ENCODE measurements at regions not wholly inside any gene's neighbourhood (a gene's known extent, or its start where the extent isn't known, plus 50 kb on each side); places are given as distances from the start of the nearest gene placed in this dataset.

DNA sequence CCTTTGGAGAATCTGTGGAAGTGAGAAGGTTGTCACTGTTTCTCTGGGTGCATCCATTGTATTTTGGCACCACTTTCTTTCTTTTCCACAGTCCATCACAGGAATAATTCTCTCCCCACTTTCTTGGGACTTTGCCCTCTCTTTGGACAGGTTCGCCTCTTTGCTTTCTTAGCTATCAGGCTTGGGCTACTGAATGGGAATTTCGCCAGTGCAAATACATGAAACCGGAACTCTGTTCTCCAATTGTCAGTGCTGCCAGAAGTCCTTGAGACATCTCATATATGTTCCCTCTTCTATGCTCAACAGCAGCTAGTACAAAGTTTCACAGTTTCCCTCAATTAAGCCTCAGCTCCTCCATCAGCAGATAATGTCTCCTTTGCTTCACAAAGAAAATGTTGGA lies 76.2 kb downstream of the NABP1 start:
- TF ChIP-seq, protein P1, sequence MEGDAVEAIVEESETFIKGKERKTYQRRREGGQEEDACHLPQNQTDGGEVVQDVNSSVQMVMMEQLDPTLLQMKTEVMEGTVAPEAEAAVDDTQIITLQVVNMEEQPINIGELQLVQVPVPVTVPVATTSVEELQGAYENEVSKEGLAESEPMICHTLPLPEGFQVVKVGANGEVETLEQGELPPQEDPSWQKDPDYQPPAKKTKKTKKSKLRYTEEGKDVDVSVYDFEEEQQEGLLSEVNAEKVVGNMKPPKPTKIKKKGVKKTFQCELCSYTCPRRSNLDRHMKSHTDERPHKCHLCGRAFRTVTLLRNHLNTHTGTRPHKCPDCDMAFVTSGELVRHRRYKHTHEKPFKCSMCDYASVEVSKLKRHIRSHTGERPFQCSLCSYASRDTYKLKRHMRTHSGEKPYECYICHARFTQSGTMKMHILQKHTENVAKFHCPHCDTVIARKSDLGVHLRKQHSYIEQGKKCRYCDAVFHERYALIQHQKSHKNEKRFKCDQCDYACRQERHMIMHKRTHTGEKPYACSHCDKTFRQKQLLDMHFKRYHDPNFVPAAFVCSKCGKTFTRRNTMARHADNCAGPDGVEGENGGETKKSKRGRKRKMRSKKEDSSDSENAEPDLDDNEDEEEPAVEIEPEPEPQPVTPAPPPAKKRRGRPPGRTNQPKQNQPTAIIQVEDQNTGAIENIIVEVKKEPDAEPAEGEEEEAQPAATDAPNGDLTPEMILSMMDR (IDR thresholded peaks at IDR 0.05) = no peak
- TF ChIP-seq POLR2A (IDR thresholded peaks at IDR 0.05) = no peak

All from thyroid gland (tissue), 4 donors.